ENCODE measurements at regions not wholly inside any gene's neighbourhood (a gene's known extent, or its start where the extent isn't known, plus 50 kb on each side); places are given as distances from the start of the nearest gene placed in this dataset.

GRCh38 chr11:45455536-45455935, 169.4 kb upstream of the SYT13 start:
- TF ChIP-seq POLR2A (IDR thresholded peaks at IDR 0.05; ENCODE audit: low read depth, low read length) (no peak), POLR2AphosphoS5 (IDR thresholded peaks at IDR 0.05; ENCODE audit: low read depth, low read length) (no peak), TAF1 (IDR thresholded peaks at IDR 0.05; ENCODE audit: borderline replicate concordance, low read depth, low read length) (no peak)

Data from GM12892 (cell line).